HG02763 (cell line): ENCODE measurements at regions not wholly inside any gene's neighbourhood (a gene's known extent, or its start where the extent isn't known, plus 50 kb on each side); places are given as distances from the start of the nearest gene placed in this dataset.

Source experiments
- ATAC-seq: cut with Tn5 transposase; IDR thresholded peaks from one replicate; pipeline ENCODE4 v1.9.1; 2021; ENCODE audit warnings: mild to moderate bottlenecking, moderate library complexity; ENCODE audit not compliant: unreplicated experiment

GRCh38 chr2:117065912-117066311, 748.6 kb upstream of the DDX18 start:
- ATAC-seq = no peak

GRCh38 chr2:117067900-117068299, 746.6 kb upstream of the DDX18 start:
- ATAC-seq = no peak

GRCh38 chr2:117068371-117068770, 746.1 kb upstream of the DDX18 start:
- ATAC-seq = no peak

- ATAC-seq = no peak
These were observed 742.9 kb upstream of the DDX18 start for GRCh38 chr2:117071556-117072102.

GRCh38 chr2:117074756-117075155, 739.7 kb upstream of the DDX18 start:
- no peak for ATAC-seq

- ATAC-seq = no peak
These were observed 729.2 kb upstream of the DDX18 start for GRCh38 chr2:117085256-117085655.

- no peak for ATAC-seq
These were observed 728.8 kb upstream of the DDX18 start for GRCh38 chr2:117085737-117086136.

- ATAC-seq = no peak
These were observed 728.1 kb upstream of the DDX18 start for GRCh38 chr2:117086174-117086942.

GRCh38 chr2:117086943-117087250, 727.6 kb upstream of the DDX18 start:
- no peak for ATAC-seq

- ATAC-seq = no peak
These were observed 726.8 kb upstream of the DDX18 start for GRCh38 chr2:117087535-117088291.

- no peak for ATAC-seq
These were observed 723.3 kb upstream of the DDX18 start for GRCh38 chr2:117091041-117091837.

GRCh38 chr2:117101613-117102012, 712.9 kb upstream of the DDX18 start:
- ATAC-seq = no peak

GRCh38 chr2:117108741-117109267, 705.7 kb upstream of the DDX18 start:
- no peak for ATAC-seq

- ATAC-seq = no peak
These were observed 695.5 kb upstream of the DDX18 start for GRCh38 chr2:117118994-117119393.

GRCh38 chr2:117123362-117123761, 691.1 kb upstream of the DDX18 start:
- no peak for ATAC-seq

GRCh38 chr2:117126656-117127055, 687.8 kb upstream of the DDX18 start:
- no peak for ATAC-seq

- no peak for ATAC-seq
These were observed 686.8 kb upstream of the DDX18 start for GRCh38 chr2:117127680-117128079.

- ATAC-seq = no peak
These were observed 686.0 kb upstream of the DDX18 start for GRCh38 chr2:117128461-117128860.

GRCh38 chr2:117137371-117137770, 677.1 kb upstream of the DDX18 start:
- ATAC-seq = no peak

GRCh38 chr2:117169036-117169765, 645.3 kb upstream of the DDX18 start:
- no peak for ATAC-seq
